WTC11 (cell line): ENCODE measurements at regions not wholly inside any gene's neighbourhood (a gene's known extent, or its start where the extent isn't known, plus 50 kb on each side); places are given as distances from the start of the nearest gene placed in this dataset.

Experiments used
- ATAC-seq: fragments of 200-7000 bp; cut with Tn5 transposase; 2 replicates; pipeline ENCODE4 v1.10.0; 2021; ENCODE audit warnings: mild to moderate bottlenecking, moderate library complexity
- CTCF ChIA-PET: fragments of 300-600 bp; sonication (Branson Sonifier 250); formaldehyde crosslinking; loops from one replicate; lab custom pipeline; 2021; ENCODE audit warnings: antibody characterized with exemption; lab: Charles Lee
- POLR2A ChIA-PET: fragments of 350-600 bp; sonication (Branson Sonifier 250); formaldehyde crosslinking; loops from one replicate; lab custom pipeline; 2021; ENCODE audit warnings: antibody characterized with exemption; lab: Charles Lee
- DNase-seq: peaks from one replicate; pipeline ENCODE4 v3.0.0; 2021; ENCODE audit warnings: low spot score
- H3K27ac Mint-ChIP-seq: 2 replicates; pipeline ENCODE4 v1.8.0; 2021; ENCODE audit warnings: mixed read lengths
- H3K27me3 Mint-ChIP-seq: 2 replicates; pipeline ENCODE4 v1.8.0; 2021; ENCODE audit warnings: low read depth, mild to moderate bottlenecking, moderate library complexity, mixed read lengths
- H3K36me3 Mint-ChIP-seq: 2 replicates; pipeline ENCODE4 v1.8.0; 2021; ENCODE audit warnings: mixed read lengths
- H3K4me1 Mint-ChIP-seq: 2 replicates; pipeline ENCODE4 v1.8.0; 2022; ENCODE audit warnings: mixed read lengths
- H3K4me3 Mint-ChIP-seq: 2 replicates; pipeline ENCODE4 v1.8.0; 2021; ENCODE audit warnings: mild to moderate bottlenecking, moderate library complexity, mixed read lengths
- H3K9me3 Mint-ChIP-seq: 2 replicates; pipeline ENCODE4 v1.8.0; 2021; ENCODE audit warnings: mixed read lengths
- ELF4 ChIP-seq: sonication (generic); formaldehyde crosslinking; IDR thresholded peaks from 2 replicates; pipeline ENCODE4 v1.8.1; 2022; ENCODE audit warnings: low read depth, mild to moderate bottlenecking, moderate library complexity, missing genetic modification reagents
- EMX1 ChIP-seq: fragments of 250-450 bp; sonication (Bioruptor Pico); IDR thresholded peaks from 2 replicates; pipeline ENCODE4 v1.8.0; 2021; ENCODE audit warnings: mild to moderate bottlenecking
- ESRRA ChIP-seq: sonication (generic); formaldehyde crosslinking; IDR thresholded peaks from 2 replicates; pipeline ENCODE4 v1.8.1; 2022; ENCODE audit warnings: mild to moderate bottlenecking, missing genetic modification reagents, borderline replicate concordance
- FOXP1 ChIP-seq: sonication (generic); formaldehyde crosslinking; IDR thresholded peaks from 2 replicates; pipeline ENCODE4 v1.8.0; 2022; ENCODE audit warnings: missing genetic modification reagents, mild to moderate bottlenecking, moderate library complexity, borderline replicate concordance
- JAZF1 ChIP-seq: fragments of 250-450 bp; sonication (Bioruptor Pico); IDR thresholded peaks from 2 replicates; pipeline ENCODE4 v1.9.0; 2021; ENCODE audit warnings: moderate library complexity, mild to moderate bottlenecking, inconsistent platforms
- MYBL2 ChIP-seq: sonication (generic); formaldehyde crosslinking; IDR thresholded peaks from 2 replicates; pipeline ENCODE4 v1.8.1; 2023; ENCODE audit warnings: mild to moderate bottlenecking, moderate library complexity, missing genetic modification reagents
- NR1H2 ChIP-seq: sonication (generic); formaldehyde crosslinking; IDR thresholded peaks from 2 replicates; pipeline ENCODE4 v1.9.0; 2021; ENCODE audit warnings: mild to moderate bottlenecking, moderate library complexity, missing genetic modification reagents
- NR2C2 ChIP-seq: sonication (generic); formaldehyde crosslinking; IDR thresholded peaks from 2 replicates; pipeline ENCODE4 v1.8.0; 2022; ENCODE audit warnings: mild to moderate bottlenecking, missing genetic modification reagents
- RELA ChIP-seq: sonication (generic); formaldehyde crosslinking; IDR thresholded peaks from 2 replicates; pipeline ENCODE4 v1.8.1; 2022; ENCODE audit warnings: missing genetic modification reagents, mild to moderate bottlenecking, borderline replicate concordance
- SMAD3 ChIP-seq: sonication (generic); formaldehyde crosslinking; IDR thresholded peaks from 2 replicates; pipeline ENCODE4 v1.8.0; 2022; ENCODE audit warnings: missing genetic modification reagents, mild to moderate bottlenecking, borderline replicate concordance
- ZNF121 ChIP-seq: sonication (generic); formaldehyde crosslinking; IDR thresholded peaks from 2 replicates; pipeline ENCODE4 v1.8.0; 2023; ENCODE audit warnings: missing genetic modification reagents
- ZNF219 ChIP-seq: sonication (generic); formaldehyde crosslinking; IDR thresholded peaks from 2 replicates; pipeline ENCODE4 v1.8.0; 2023; ENCODE audit warnings: missing genetic modification reagents, mild to moderate bottlenecking, borderline replicate concordance
- ZNF263 ChIP-seq: sonication (generic); formaldehyde crosslinking; IDR thresholded peaks from 2 replicates; pipeline ENCODE4 v1.8.1; 2022; ENCODE audit warnings: low read depth, mild to moderate bottlenecking, moderate library complexity, missing genetic modification reagents
- ZNF396 ChIP-seq: fragments of 250-450 bp; sonication (Bioruptor Pico); IDR thresholded peaks from 2 replicates; pipeline ENCODE4 v1.8.0; 2021; ENCODE audit warnings: mild to moderate bottlenecking, moderate library complexity, borderline replicate concordance
- ZNF423 ChIP-seq: fragments of 250-450 bp; sonication (Bioruptor Pico); IDR thresholded peaks from 2 replicates; pipeline ENCODE4 v2.1.2; 2022; ENCODE audit warnings: mild to moderate bottlenecking, moderate library complexity
- TF ChIP-seq, protein P1 (sequence below): sonication (generic); formaldehyde crosslinking; IDR thresholded peaks from 2 replicates; pipeline ENCODE4 v1.8.1; 2022; ENCODE audit warnings: mild to moderate bottlenecking, missing genetic modification reagents, moderate library complexity, borderline replicate concordance
- TF ChIP-seq, protein P2 (sequence below): sonication (generic); formaldehyde crosslinking; conservative IDR thresholded peaks from 2 replicates; pipeline ENCODE4 v1.8.1; 2022; ENCODE audit warnings: mild to moderate bottlenecking, missing genetic modification reagents
- TF ChIP-seq, protein P3 (sequence below): sonication (generic); formaldehyde crosslinking; IDR thresholded peaks from 2 replicates; pipeline ENCODE4 v1.8.1; 2022; ENCODE audit warnings: mild to moderate bottlenecking, moderate library complexity, missing genetic modification reagents
- TF ChIP-seq, protein P4 (sequence below): sonication (generic); formaldehyde crosslinking; IDR thresholded peaks from 2 replicates; pipeline ENCODE4 v1.8.0; 2022; ENCODE audit warnings: missing genetic modification reagents
- TF ChIP-seq, protein P5 (sequence below): sonication (generic); formaldehyde crosslinking; IDR thresholded peaks from 2 replicates; pipeline ENCODE4 v1.8.0; 2022; ENCODE audit warnings: mild to moderate bottlenecking, missing genetic modification reagents

DNA sequence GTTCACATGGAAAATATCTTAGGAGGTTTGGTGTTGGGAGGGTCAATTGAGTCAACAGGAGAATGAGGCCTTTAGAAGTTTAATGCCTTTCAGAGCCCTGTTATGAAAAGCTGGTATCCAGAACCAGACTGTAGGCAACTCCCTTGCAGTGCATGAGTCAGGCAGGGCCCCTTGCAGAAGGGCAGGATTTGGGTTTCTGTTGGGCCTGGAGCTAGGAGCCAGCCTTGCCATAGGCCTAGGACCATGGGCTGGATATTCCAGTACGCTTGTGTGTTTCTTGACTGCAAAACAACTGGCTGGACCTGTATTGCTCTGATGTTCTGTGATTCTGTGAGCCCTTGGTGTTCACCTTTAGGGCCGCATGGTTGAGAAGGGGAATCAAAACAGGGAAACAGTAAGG lies 121.8 kb upstream of the ADRA1D start (continued):
- TF ChIP-seq, protein P1, sequence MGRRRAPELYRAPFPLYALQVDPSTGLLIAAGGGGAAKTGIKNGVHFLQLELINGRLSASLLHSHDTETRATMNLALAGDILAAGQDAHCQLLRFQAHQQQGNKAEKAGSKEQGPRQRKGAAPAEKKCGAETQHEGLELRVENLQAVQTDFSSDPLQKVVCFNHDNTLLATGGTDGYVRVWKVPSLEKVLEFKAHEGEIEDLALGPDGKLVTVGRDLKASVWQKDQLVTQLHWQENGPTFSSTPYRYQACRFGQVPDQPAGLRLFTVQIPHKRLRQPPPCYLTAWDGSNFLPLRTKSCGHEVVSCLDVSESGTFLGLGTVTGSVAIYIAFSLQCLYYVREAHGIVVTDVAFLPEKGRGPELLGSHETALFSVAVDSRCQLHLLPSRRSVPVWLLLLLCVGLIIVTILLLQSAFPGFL (CRISPR knock-in tag) = no peak
- TF ChIP-seq SMAD3 (CRISPR knock-in tag) = no peak
- no peak for TF ChIP-seq NR2C2 (CRISPR knock-in tag)
- TF ChIP-seq NR1H2 = no peak
- TF ChIP-seq ZNF263 (CRISPR knock-in tag) = no peak
- TF ChIP-seq, all 79 proteins: peak for 0

DNA sequence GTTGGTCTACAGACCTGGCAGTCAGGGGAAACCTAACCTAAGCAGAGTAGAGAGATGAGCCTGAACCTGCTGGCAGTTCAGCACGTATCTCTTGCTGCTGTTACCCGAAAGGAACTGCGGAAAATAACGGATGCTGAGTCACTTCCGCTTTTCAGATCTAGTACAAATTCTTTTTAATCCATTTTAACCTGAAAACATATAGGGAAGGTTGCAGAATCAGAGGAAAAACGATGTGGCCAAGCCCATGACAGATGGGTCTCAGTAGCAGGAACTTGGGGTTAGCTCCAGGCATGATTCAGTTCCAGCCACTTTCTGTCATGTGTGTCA lies 120.7 kb upstream of the ADRA1D start:
- POLR2A ChIA-PET = no interaction called here
- no peak for ATAC-seq
- Mint-ChIP-seq H3K4me3 (no peak overlapping the region), H3K36me3 (peaks cover 4% of the 10 kb centered on the region; the same call in 1 of the 2 replicates), H3K27me3 (no peaks in the 10 kb centered on the region; the same call in none of the 2 replicates), H3K4me1 (peaks cover 3% of the 10 kb centered on the region; the same call in 1 of the 2 replicates), H3K9me3 (peaks cover 17% of the 10 kb centered on the region)
- no peak for DNase-seq
- TF ChIP-seq, protein P2, sequence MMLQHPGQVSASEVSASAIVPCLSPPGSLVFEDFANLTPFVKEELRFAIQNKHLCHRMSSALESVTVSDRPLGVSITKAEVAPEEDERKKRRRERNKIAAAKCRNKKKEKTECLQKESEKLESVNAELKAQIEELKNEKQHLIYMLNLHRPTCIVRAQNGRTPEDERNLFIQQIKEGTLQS (CRISPR knock-in tag) = no peak
- TF ChIP-seq, protein P3, sequence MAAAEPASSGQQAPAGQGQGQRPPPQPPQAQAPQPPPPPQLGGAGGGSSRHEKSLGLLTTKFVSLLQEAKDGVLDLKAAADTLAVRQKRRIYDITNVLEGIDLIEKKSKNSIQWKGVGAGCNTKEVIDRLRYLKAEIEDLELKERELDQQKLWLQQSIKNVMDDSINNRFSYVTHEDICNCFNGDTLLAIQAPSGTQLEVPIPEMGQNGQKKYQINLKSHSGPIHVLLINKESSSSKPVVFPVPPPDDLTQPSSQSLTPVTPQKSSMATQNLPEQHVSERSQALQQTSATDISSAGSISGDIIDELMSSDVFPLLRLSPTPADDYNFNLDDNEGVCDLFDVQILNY (CRISPR knock-in tag) = no peak
- no peak for TF ChIP-seq ZNF423 (CRISPR knock-in tag)
- TF ChIP-seq ZNF219 (CRISPR knock-in tag) = no peak
- TF ChIP-seq JAZF1 (CRISPR knock-in tag) = no peak
- TF ChIP-seq ZNF396 = no peak
- TF ChIP-seq MYBL2 (CRISPR knock-in tag) = no peak
- no peak for TF ChIP-seq ELF4
- no peak for TF ChIP-seq RELA
- no peak for TF ChIP-seq EMX1 (CRISPR knock-in tag)
- no peak for TF ChIP-seq ESRRA (CRISPR knock-in tag)
- TF ChIP-seq, protein P1 (CRISPR knock-in tag) = no peak
- TF ChIP-seq, all 79 proteins: peak for 0
- CTCF ChIA-PET = no interaction called here
- H3K27ac Mint-ChIP-seq = no peak overlapping the region

DNA sequence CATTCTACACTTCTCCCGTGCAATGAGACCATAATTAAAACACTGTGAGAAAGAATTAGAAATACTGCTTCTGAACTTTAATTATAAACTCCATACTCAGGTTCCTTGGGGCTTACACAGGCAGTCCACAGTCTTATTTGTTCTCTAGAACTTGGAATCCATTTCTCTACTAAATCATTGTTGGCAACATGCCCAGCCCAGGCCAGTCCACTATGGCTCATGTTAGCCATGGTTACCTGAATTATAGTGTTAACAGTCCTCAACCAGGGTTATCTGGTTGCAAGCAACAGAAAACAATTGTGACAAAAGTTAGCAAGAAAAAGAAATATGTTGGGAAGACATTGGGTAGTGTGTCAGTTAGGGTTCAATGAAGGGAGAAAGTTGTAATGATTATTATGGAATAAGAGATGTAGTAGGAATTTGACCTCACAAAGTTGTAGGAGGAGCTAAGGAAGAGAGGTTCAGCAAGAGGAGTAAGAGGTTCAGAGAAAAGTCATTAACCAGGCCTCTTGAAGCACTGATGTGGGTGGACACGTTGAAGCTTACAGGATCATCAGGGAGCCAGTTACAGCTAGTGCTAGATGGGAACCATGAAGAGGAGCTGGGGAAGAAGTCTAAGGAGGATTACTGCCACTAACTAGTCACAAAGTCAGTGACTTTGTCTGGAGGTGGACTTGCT lies 120.2 kb upstream of the ADRA1D start:
- peaks cover 5% of the 10 kb centered on the region; the same call in 1 of the 2 replicates for H3K4me1 Mint-ChIP-seq
- peaks cover 17% of the 10 kb centered on the region for H3K9me3 Mint-ChIP-seq
- TF ChIP-seq ZNF121 (CRISPR knock-in tag) (no peak), FOXP1 (CRISPR knock-in tag) (no peak), SMAD3 (CRISPR knock-in tag) (no peak)
- TF ChIP-seq, protein P4, sequence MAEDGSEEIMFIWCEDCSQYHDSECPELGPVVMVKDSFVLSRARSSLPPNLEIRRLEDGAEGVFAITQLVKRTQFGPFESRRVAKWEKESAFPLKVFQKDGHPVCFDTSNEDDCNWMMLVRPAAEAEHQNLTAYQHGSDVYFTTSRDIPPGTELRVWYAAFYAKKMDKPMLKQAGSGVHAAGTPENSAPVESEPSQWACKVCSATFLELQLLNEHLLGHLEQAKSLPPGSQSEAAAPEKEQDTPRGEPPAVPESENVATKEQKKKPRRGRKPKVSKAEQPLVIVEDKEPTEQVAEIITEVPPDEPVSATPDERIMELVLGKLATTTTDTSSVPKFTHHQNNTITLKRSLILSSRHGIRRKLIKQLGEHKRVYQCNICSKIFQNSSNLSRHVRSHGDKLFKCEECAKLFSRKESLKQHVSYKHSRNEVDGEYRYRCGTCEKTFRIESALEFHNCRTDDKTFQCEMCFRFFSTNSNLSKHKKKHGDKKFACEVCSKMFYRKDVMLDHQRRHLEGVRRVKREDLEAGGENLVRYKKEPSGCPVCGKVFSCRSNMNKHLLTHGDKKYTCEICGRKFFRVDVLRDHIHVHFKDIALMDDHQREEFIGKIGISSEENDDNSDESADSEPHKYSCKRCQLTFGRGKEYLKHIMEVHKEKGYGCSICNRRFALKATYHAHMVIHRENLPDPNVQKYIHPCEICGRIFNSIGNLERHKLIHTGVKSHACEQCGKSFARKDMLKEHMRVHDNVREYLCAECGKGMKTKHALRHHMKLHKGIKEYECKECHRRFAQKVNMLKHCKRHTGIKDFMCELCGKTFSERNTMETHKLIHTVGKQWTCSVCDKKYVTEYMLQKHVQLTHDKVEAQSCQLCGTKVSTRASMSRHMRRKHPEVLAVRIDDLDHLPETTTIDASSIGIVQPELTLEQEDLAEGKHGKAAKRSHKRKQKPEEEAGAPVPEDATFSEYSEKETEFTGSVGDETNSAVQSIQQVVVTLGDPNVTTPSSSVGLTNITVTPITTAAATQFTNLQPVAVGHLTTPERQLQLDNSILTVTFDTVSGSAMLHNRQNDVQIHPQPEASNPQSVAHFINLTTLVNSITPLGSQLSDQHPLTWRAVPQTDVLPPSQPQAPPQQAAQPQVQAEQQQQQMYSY = no peak
- TF ChIP-seq, protein P5, sequence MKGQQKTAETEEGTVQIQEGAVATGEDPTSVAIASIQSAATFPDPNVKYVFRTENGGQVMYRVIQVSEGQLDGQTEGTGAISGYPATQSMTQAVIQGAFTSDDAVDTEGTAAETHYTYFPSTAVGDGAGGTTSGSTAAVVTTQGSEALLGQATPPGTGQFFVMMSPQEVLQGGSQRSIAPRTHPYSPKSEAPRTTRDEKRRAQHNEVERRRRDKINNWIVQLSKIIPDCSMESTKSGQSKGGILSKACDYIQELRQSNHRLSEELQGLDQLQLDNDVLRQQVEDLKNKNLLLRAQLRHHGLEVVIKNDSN (CRISPR knock-in tag) = no peak
- H3K4me3 Mint-ChIP-seq = no peak overlapping the region
- H3K27me3 Mint-ChIP-seq = no peaks in the 10 kb centered on the region; the same call in none of the 2 replicates
- ChIA-PET POLR2A (no interaction called here), CTCF (no interaction called here)
- DNase-seq = no peak
- peaks cover 4% of the 10 kb centered on the region; the same call in 1 of the 2 replicates for H3K36me3 Mint-ChIP-seq
- ATAC-seq = no peak
- H3K27ac Mint-ChIP-seq = no peak overlapping the region
